GM20431 (cell line): ENCODE measurements at regions not wholly inside any gene's neighbourhood (a gene's known extent, or its start where the extent isn't known, plus 50 kb on each side); places are given as distances from the start of the nearest gene placed in this dataset.

ENCODE experiments used
- in situ Hi-C: fragments of 300-500 bp; cut with MseI, MboI; formaldehyde crosslinking; loops from one replicate; pipeline ENCODE4 v1.15.0; 2020; ENCODE audit warnings: low sequenced_read_pairs; ENCODE audit not compliant: unreplicated experiment

- in situ Hi-C loops, result no loop called here
Measured at GRCh38 chr14:65334765-65335410, 77.6 kb upstream of the FUT8 start.

GRCh38 chr14:65335411-65335947 is 77.1 kb upstream of the FUT8 start:
- in situ Hi-C loops, result no loop called here

- in situ Hi-C loops, result no loop called here
Measured at GRCh38 chr14:65336191-65336591, 76.3 kb upstream of the FUT8 start.

GRCh38 chr14:65339866-65340265 is 72.7 kb upstream of the FUT8 start:
- in situ Hi-C loops, result no loop called here

- in situ Hi-C loops, result no loop called here
Measured at GRCh38 chr14:65344011-65344410, 68.5 kb upstream of the FUT8 start.

- in situ Hi-C loops, result no loop called here
Measured at GRCh38 chr14:65345266-65345665, 67.3 kb upstream of the FUT8 start.

- in situ Hi-C loops, result no loop called here
Measured at GRCh38 chr14:65346474-65346873, 66.1 kb upstream of the FUT8 start.

GRCh38 chr14:65346895-65347294 is 65.6 kb upstream of the FUT8 start:
- in situ Hi-C loops, result no loop called here

GRCh38 chr14:65348137-65348536 is 64.4 kb upstream of the FUT8 start:
- in situ Hi-C loops, result no loop called here

- in situ Hi-C loops, result no loop called here
Measured at GRCh38 chr14:65349100-65349499, 63.4 kb upstream of the FUT8 start.

GRCh38 chr14:65351493-65352194 is 60.9 kb upstream of the FUT8 start:
- in situ Hi-C loops, result no loop called here

- in situ Hi-C loops, result no loop called here
Measured at GRCh38 chr14:65352964-65353530, 59.5 kb upstream of the FUT8 start.

GRCh38 chr14:65354131-65354530 is 58.4 kb upstream of the FUT8 start:
- in situ Hi-C loops, result no loop called here

GRCh38 chr14:65354715-65355114 is 57.8 kb upstream of the FUT8 start:
- in situ Hi-C loops, result no loop called here

GRCh38 chr14:65356327-65356836 is 56.1 kb upstream of the FUT8 start:
- in situ Hi-C loops, result no loop called here

- in situ Hi-C loops, result no loop called here
Measured at GRCh38 chr14:65357113-65357512, 55.4 kb upstream of the FUT8 start.

GRCh38 chr14:65357689-65358088 is 54.8 kb upstream of the FUT8 start:
- in situ Hi-C loops, result no loop called here

GRCh38 chr14:65359503-65359902 is 53.0 kb upstream of the FUT8 start:
- in situ Hi-C loops, result no loop called here

GRCh38 chr14:65360144-65360784 is 52.3 kb upstream of the FUT8 start:
- in situ Hi-C loops, result no loop called here

GRCh38 chr14:65361920-65362319 is 50.6 kb upstream of the FUT8 start:
- in situ Hi-C loops, result no loop called here
